ENCODE measurements at regions not wholly inside any gene's neighbourhood (a gene's known extent, or its start where the extent isn't known, plus 50 kb on each side); places are given as distances from the start of the nearest gene placed in this dataset.

DNA sequence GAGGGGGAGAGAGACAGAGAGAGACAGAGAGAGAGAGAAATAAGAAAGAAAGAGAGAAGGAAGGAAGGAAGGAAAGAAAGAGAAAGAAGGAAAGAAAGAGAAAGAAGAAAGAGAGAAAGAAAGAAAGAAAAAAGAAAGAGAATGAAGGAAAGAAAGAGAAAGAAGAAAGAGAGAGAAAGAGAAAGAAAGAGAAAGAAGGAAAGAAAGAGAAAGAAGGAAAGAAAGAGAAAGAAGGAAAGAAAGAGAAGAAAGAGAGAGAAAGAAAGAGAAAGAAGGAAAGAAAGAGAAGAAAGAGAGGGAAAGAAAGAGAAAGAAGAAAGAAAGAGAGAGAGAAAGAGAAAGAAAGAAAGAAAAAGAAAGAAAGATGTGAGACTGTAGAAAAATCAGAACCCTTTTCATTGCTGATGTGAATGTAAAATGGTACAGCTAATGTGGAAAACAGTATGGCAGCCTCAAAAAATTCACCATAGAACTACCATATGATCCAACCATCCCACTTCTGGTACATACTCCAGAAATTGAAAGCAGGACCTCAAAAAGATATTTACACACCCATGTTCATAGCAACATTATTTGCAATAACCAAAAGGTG, 203.4 kb upstream of the POU3F3 start (continued):
- TF ChIP-seq, protein P1, sequence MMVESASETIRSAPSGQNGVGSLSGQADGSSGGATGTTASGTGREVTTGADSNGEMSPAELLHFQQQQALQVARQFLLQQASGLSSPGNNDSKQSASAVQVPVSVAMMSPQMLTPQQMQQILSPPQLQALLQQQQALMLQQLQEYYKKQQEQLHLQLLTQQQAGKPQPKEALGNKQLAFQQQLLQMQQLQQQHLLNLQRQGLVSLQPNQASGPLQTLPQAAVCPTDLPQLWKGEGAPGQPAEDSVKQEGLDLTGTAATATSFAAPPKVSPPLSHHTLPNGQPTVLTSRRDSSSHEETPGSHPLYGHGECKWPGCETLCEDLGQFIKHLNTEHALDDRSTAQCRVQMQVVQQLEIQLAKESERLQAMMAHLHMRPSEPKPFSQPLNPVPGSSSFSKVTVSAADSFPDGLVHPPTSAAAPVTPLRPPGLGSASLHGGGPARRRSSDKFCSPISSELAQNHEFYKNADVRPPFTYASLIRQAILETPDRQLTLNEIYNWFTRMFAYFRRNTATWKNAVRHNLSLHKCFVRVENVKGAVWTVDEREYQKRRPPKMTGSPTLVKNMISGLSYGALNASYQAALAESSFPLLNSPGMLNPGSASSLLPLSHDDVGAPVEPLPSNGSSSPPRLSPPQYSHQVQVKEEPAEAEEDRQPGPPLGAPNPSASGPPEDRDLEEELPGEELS (CRISPR knock-in tag; IDR thresholded peaks at IDR 0.05), result no peak
- TF ChIP-seq, protein P2, sequence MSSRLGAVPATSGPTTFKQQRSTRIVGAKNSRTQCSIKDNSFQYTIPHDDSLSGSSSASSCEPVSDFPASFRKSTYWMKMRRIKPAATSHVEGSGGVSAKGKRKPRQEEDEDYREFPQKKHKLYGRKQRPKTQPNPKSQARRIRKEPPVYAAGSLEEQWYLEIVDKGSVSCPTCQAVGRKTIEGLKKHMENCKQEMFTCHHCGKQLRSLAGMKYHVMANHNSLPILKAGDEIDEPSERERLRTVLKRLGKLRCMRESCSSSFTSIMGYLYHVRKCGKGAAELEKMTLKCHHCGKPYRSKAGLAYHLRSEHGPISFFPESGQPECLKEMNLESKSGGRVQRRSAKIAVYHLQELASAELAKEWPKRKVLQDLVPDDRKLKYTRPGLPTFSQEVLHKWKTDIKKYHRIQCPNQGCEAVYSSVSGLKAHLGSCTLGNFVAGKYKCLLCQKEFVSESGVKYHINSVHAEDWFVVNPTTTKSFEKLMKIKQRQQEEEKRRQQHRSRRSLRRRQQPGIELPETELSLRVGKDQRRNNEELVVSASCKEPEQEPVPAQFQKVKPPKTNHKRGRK (CRISPR knock-in tag; IDR thresholded peaks at IDR 0.05), result 0 out of 2 replicates have a peak, but pooled peaks have one; percentile 57
- no peak for TF ChIP-seq ZNF549 (CRISPR knock-in tag; IDR thresholded peaks at IDR 0.05)

DNA sequence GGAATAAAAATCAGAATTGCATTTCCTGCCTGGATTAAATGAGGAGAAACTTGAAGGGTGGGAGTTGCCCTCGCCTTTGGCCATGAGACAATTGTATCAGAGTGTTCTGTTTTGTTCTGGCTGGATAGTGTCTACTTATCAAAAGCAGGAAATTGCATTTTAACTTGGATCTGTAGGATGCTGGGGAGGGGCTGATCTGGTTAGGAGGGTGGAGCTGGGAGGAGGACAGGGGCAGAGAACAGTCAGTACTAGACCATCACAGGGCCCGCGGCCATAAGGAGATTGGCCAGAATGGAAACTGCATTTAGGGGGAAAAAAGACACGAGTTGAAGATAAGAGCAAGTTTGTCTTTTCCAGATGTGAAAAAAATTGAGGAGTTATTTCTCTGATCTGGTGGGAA, 199.1 kb upstream of the POU3F3 start:
- Histone ChIP-seq H3K9me3 (ENCODE audit: low read length) (no peaks in the 10 kb centered on the region), H3K79me2 (ENCODE audit: insufficient read depth, low read length) (no peaks in the 10 kb centered on the region), H3K4me3 (replicated peaks in 1 of 3; ENCODE audit: insufficient read depth in 1 of 3, low read depth in 2 of 3, low read length in 3 of 3) (no peak overlapping the region), H4K20me1 (ENCODE audit: insufficient read depth, low read length) (no peaks in the 10 kb centered on the region), H3K9ac (ENCODE audit: insufficient read depth, low read depth, low read length) (no peak overlapping the region), H3K36me3 (replicated peaks in 1 of 2; ENCODE audit: control insufficient read depth in 1 of 2, insufficient read depth in 2 of 2, low read length in 2 of 2) (no peaks in the 10 kb centered on the region), H2AFZ (ENCODE audit: low read length) (no peak overlapping the region), H3K4me1 (ENCODE audit: insufficient read depth, low read length) (no peaks in the 10 kb centered on the region), H3K4me2 (ENCODE audit: low read depth, low read length) (no peak overlapping the region), H3K27ac (ENCODE audit: extremely low read length, insufficient read depth, low read length) (no peak overlapping the region), H3K27me3 (ENCODE audit: control insufficient read depth in 1 of 2, insufficient read depth in 2 of 2, low read length in 2 of 2) (peaks cover 0 to 18% of the 10 kb centered on the region in 2 experiments; a peak in 4 of 5 replicates)
- no peak for DNase-seq (ENCODE audit: low spot score)
- FAIRE-seq, result no peak
- in situ Hi-C loops (cut with HindIII; ENCODE audit: extremely low pct_ligation_motif_present, low pct_unique_long_range_greater_than_20kb), result no loop called here
- BruUV-seq (replicated peaks), result no TSS peak
- CTCF ChIA-PET (ENCODE audit: low intra/inter-chr PET ratio, low total read pairs), result no interaction called here
- POLR2A ChIA-PET, result no interaction called here
- no peak for ATAC-seq
- intact Hi-C loops (cut with micrococcal nuclease; ENCODE audit: unreplicated experiment), result no loop called here
- WGBS (ENCODE audit: low lambda C conversion rate), result 30% methylated on average over 4 of the region's 4 CpGs
- no peak for TF ChIP-seq SNAPC2 (CRISPR knock-in tag; IDR thresholded peaks at IDR 0.05)
- TF ChIP-seq, protein P3, sequence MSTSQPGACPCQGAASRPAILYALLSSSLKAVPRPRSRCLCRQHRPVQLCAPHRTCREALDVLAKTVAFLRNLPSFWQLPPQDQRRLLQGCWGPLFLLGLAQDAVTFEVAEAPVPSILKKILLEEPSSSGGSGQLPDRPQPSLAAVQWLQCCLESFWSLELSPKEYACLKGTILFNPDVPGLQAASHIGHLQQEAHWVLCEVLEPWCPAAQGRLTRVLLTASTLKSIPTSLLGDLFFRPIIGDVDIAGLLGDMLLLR (CRISPR knock-in tag; IDR thresholded peaks at IDR 0.05), result no peak
- no peak for TF ChIP-seq SNRNP70 (IDR thresholded peaks at IDR 0.05; ENCODE audit: low read depth, low read length)
- no peak for TF ChIP-seq DMAP1 (CRISPR knock-in tag; IDR thresholded peaks at IDR 0.05)
- TF ChIP-seq, protein P4, sequence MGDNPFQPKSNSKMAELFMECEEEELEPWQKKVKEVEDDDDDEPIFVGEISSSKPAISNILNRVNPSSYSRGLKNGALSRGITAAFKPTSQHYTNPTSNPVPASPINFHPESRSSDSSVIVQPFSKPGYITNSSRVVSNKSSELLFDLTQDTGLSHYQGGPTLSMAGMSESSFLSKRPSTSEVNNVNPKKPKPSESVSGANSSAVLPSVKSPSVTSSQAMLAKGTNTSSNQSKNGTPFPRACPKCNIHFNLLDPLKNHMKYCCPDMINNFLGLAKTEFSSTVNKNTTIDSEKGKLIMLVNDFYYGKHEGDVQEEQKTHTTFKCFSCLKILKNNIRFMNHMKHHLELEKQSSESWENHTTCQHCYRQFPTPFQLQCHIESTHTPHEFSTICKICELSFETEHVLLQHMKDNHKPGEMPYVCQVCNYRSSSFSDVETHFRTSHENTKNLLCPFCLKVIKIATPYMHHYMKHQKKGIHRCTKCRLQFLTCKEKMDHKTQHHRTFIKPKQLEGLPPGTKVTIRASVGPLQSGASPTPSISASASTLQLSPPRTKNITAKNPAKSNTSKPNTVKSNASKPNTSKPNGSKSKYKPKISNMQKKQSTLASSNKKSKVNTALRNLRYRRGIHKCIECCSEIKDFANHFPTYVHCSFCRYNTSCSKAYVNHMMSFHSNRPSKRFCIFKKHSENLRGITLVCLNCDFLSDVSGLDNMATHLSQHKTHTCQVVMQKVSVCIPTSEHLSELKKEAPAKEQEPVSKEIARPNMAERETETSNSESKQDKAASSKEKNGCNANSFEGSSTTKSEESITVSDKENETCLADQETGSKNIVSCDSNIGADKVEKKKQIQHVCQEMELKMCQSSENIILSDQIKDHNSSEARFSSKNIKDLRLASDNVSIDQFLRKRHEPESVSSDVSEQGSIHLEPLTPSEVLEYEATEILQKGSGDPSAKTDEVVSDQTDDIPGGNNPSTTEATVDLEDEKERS (CRISPR knock-in tag; IDR thresholded peaks at IDR 0.05), result no peak
- no peak for TF ChIP-seq TCF7 (IDR thresholded peaks at IDR 0.05; ENCODE audit: low read depth)
- no peak for TF ChIP-seq SALL1 (CRISPR knock-in tag; IDR thresholded peaks at IDR 0.05)
- TF ChIP-seq DPF2 (CRISPR knock-in tag; IDR thresholded peaks at IDR 0.05; ENCODE audit: borderline replicate concordance, low read depth), result no peak
- TF ChIP-seq ASH2L (IDR thresholded peaks at IDR 0.05; ENCODE audit: insufficient read length, low read depth, low read length), result no peak
- no peak for TF ChIP-seq NBN (conservative IDR thresholded peaks at IDR 0.05)
- TF ChIP-seq, protein P2 (CRISPR knock-in tag; IDR thresholded peaks at IDR 0.05), result no peak
- TF ChIP-seq ZNF839 (CRISPR knock-in tag; IDR thresholded peaks at IDR 0.05; ENCODE audit: borderline replicate concordance), result no peak

Measured in HepG2 (cell line).